Heart left ventricle (tissue), 16 donors: ENCODE measurements at regions not wholly inside any gene's neighbourhood (a gene's known extent, or its start where the extent isn't known, plus 50 kb on each side); places are given as distances from the start of the nearest gene placed in this dataset.
"Not testable (repeated sequence)": the region's sequence is repeated elsewhere in the genome, so short reads cannot be mapped to it uniquely, and the experiment has no call there.

Experiments used
- ATAC-seq, 4 donors: fragments of 200-7000 bp; cut with Tn5 transposase; one replicate each; pipeline ENCODE4 v1.9.1; 2020 to 2022; ENCODE audit warnings: moderate library complexity in 4 of 4, mild to moderate bottlenecking in 3 of 4, moderate number of reproducible peaks in 1 of 4
- DNase-seq, 5 donors: peaks; one replicate each; pipeline ENCODE4 v3.0.0-alpha.2; 2020
- H3K27ac ChIP-seq, 12 donors: fragments of 200-600 bp; sonication (generic) in 4 of 12; one replicate each; pipeline versions ENCODE4 v1.5.0 to v1.8.0; 2016 to 2022; ENCODE audit warnings: mild to moderate bottlenecking in 2 of 12
- H3K27me3 ChIP-seq, 9 donors: fragments of 200-600 bp; sonication (generic) in 2 of 9; one replicate each; pipeline versions ENCODE4 v1.5.1 to v1.8.0; 2016 to 2022; ENCODE audit warnings: mild to moderate bottlenecking in 3 of 9
- H3K36me3 ChIP-seq, 9 donors: fragments of 200-600 bp; sonication (generic) in 2 of 9; one replicate each; pipeline versions ENCODE4 v1.5.0 to v1.8.0; 2018 to 2022; ENCODE audit warnings: mild to moderate bottlenecking in 2 of 9
- H3K4me1 ChIP-seq, 12 donors: fragments of 200-600 bp; sonication (generic) in 4 of 12; one replicate each; pipeline versions ENCODE4 v1.5.0 to v1.8.0; 2016 to 2022; ENCODE audit warnings: mild to moderate bottlenecking in 3 of 12
- H3K4me3 ChIP-seq, 12 donors: fragments of 200-600 bp; sonication (generic) in 4 of 12; one replicate each; pipeline versions ENCODE4 v1.5.0 to v1.8.0; 2017 to 2022; ENCODE audit warnings: mild to moderate bottlenecking in 9 of 12, moderate library complexity in 4 of 12
- H3K9me3 ChIP-seq, 12 donors: fragments of 200-600 bp; sonication (generic) in 4 of 12; one replicate each; pipeline versions ENCODE4 v1.5.0 to v1.8.0; 2016 to 2022; ENCODE audit warnings: mild to moderate bottlenecking in 1 of 12
- POLR2A ChIP-seq, 2 donors: fragments of 450-650 bp; IDR thresholded peaks; one replicate each; pipeline ENCODE4 v1.6.1; 2017; ENCODE audit warnings: antibody characterized with exemption in 2 of 2, mild to moderate bottlenecking in 2 of 2, moderate library complexity in 2 of 2
- WGBS, 4 donors: extraction: QIAGEN DNeasy Blood & Tissue Kit in 2 of 4; methylation state at CpG; one replicate each; pipeline versions ENCODE4 v1.1.5 to v1.1.7; 2013 to 2018; 5-methylcytosine and 5-hydroxymethylcytosine counted together
- intact Hi-C, 10 donors: fragments of 100-400 bp; cut with DNase I; formaldehyde crosslinking; loops; one replicate each; pipeline versions ENCODE4 v1.11.1 to v1.14.2; 2022
- TF ChIP-seq, protein P1 (sequence below), 12 donors: fragments of 200-600 bp; sonication (generic) in 4 of 12; IDR thresholded peaks; one replicate each; pipeline versions ENCODE4 v1.5.0 to v1.8.0; 2018 to 2022; ENCODE audit warnings: antibody characterized with exemption in 12 of 12, mild to moderate bottlenecking in 5 of 12
- donor health status: ischemic (EF 13 %, LVEDD 7.1; RV severe dilation, severe dysfunction).
- donor health status: healthy with polysubstance abuse.
- donor health status: DM: no; HTN: yes; CAD: no.
- donor health status: DM: no; HTN: no; CAD: no.
- donor health status: ischemic (EF 25% LVEDD 6.9; RV normal size, moderate dysfunction).
- donor health status: ischemic (EF 25% LVEDD 5.7; RV mildly dilated, moderate dysfunction).
- donor health status: healthy.
- donor health status: DM: yes; HTN: yes; CAD: no.
- donor health status: ischemic (EF 35%, LVEDD 5.7; RV mildly dilated, moderate dysfunction).
- donor health status: nonischemic (EF 11% LVEDD 7.7; RV severe dilation, severe dysfunction).
- donor health status: DM: yes; HTN: yes; CAD: no.
- donor health status: PGD.
- donor health status: ischemic (EF 29% LVEDD 5.4; RV normal size, mild dysfunction).
- donor health status: nonischemic (EF 23%, LVEDD 6.1; RV moderate dilation, normal function).

DNA sequence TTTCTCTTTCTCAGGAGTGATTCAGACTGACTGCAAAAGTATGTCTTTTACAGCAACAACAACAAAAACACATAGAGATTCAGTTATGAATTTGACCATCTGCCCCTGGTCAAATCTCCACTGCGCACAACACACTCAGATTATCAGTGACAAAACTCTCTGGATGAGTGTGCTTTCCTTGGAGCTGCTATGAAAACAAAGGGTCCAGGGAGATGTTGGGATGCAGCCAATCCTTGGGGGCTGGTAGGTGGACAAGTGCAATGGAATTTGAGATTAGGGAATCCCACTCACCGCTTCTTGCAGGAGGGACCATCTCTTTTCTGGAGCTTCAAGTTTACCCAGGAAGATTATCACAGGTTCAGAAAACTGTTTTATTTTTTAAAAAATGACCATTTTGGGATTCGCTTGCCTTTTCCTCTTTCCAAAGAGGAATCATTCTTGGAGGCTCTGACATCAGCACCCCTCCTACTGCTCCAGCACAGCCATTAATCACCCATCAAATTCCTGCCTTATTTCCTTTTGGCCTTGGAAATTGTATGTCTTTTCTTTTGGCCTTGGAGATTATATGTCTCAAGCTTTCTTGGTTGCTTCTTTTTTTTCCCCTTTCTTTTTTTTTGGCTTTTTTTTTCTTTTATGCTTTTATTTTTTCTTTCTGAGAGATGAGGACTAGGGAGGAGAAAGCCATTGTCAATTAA is 311.8 kb downstream of the TSHZ3 start:
- ATAC-seq (no peak), DNase-seq (no peak)
- 47 to 70% (median 51%) methylated on average over 3 of the region's 3 CpGs for WGBS, 4 donors
- no peaks in the 10 kb centered on the region for H3K36me3 ChIP-seq
- peaks cover 0 to 5% (median 0%) of the 10 kb centered on the region in 9 donors for H3K27me3 ChIP-seq
- H3K27ac ChIP-seq: no peak overlapping the region
- H3K4me1 ChIP-seq: no peaks in the 10 kb centered on the region
- no peak for TF ChIP-seq POLR2A (IDR thresholded peaks at IDR 0.05)
- TF ChIP-seq, protein P1, sequence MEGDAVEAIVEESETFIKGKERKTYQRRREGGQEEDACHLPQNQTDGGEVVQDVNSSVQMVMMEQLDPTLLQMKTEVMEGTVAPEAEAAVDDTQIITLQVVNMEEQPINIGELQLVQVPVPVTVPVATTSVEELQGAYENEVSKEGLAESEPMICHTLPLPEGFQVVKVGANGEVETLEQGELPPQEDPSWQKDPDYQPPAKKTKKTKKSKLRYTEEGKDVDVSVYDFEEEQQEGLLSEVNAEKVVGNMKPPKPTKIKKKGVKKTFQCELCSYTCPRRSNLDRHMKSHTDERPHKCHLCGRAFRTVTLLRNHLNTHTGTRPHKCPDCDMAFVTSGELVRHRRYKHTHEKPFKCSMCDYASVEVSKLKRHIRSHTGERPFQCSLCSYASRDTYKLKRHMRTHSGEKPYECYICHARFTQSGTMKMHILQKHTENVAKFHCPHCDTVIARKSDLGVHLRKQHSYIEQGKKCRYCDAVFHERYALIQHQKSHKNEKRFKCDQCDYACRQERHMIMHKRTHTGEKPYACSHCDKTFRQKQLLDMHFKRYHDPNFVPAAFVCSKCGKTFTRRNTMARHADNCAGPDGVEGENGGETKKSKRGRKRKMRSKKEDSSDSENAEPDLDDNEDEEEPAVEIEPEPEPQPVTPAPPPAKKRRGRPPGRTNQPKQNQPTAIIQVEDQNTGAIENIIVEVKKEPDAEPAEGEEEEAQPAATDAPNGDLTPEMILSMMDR (IDR thresholded peaks at IDR 0.05): no peak
- H3K4me3 ChIP-seq: no peak overlapping the region
- H3K9me3 ChIP-seq: no peaks in the 10 kb centered on the region
- intact Hi-C loops: no loop called here

DNA sequence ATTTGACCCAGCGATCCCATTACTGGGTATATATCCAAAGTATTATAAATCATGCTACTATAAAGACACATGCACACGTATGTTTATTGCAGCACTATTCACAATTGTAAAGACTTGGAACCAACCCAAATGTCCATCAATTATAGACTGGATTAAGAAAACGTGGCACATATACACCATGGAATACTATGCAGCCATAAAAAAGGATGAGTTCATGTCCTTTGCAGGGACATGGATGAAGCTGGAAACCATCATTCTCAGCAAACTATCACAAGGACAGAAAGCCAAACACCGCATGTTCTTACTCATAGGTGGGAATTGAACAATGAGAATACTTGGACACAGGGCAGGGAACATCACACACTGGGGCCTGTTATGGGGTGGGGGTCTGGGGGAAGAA is 317.8 kb downstream of the TSHZ3 start:
- H3K4me1 ChIP-seq, ATAC-seq, H3K27ac ChIP-seq, H3K36me3 ChIP-seq, intact Hi-C loops, H3K4me3 ChIP-seq, H3K9me3 ChIP-seq, DNase-seq: not testable (repeated sequence)
- H3K27me3 ChIP-seq: peaks cover 0 to 16% (median 0%) of the 10 kb centered on the region in 9 donors
- WGBS, 4 donors: 79 to 82% (median 81%) methylated on average over 4 of the region's 4 CpGs

DNA sequence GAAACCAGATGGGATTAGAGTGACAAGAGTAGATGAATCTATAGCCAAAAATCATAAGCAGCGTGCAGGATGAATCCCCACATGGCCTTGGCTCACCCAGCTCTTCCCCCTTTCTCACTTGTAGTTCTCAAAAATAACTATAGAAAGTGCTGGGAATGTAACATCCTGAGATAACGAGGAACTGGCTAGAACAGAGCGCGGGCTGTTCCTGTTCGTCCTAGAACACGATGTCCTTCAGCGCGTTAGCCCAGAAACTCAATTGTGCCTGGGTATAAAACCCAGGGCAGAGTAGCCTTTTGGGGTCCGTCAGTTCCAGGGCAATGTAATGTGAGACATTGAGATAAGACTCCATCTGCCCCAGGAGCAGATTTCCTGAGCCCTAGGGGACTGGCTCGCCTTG is 326.2 kb downstream of the TSHZ3 start:
- Histone ChIP-seq H3K4me3 (no peak overlapping the region), H3K27me3 (peaks cover 0 to 10% (median 0%) of the 10 kb centered on the region in 9 donors), H3K36me3 (no peaks in the 10 kb centered on the region), H3K27ac (no peak overlapping the region), H3K4me1 (no peaks in the 10 kb centered on the region), H3K9me3 (peaks cover 0 to 8% (median 0%) of the 10 kb centered on the region in 12 donors)
- no peak for DNase-seq
- intact Hi-C loops: no loop called here
- ATAC-seq: peak in 1 of 4 donors; percentile 38
- WGBS, 4 donors: 64 to 72% (median 65%) methylated on average over 10 of the region's 10 CpGs
- no peak for TF ChIP-seq POLR2A (IDR thresholded peaks at IDR 0.05)
- TF ChIP-seq, protein P1 (IDR thresholded peaks at IDR 0.05): no peak

DNA sequence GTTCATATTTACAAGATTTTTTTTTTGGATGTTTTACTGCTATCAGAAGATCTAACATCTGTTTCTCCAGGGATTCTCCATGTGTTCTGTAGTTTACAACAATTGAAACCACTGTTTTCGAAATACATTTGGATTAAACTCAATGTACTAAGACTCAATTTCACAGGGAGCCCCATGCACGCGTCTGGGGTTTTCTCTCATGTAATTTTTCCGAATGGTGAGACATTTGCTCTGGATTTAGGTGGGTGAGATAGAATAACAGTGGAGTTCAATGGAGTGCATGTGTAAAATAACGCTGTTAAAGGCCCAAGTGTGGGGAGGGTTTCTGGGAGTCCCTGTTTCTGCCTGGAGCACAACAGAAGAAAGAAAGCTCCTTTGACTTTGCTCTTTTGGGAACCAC is 330.3 kb downstream of the TSHZ3 start:
- WGBS, 4 donors: 84 to 88% (median 85%) methylated on average over 5 of the region's 5 CpGs
- TF ChIP-seq, protein P1 (IDR thresholded peaks at IDR 0.05): no peak
- TF ChIP-seq POLR2A (IDR thresholded peaks at IDR 0.05): no peak
- no peaks in the 10 kb centered on the region for H3K36me3 ChIP-seq
- DNase-seq (no peak), ATAC-seq (no peak)
- H3K4me3 ChIP-seq: no peak overlapping the region
- H3K27ac ChIP-seq: no peak overlapping the region
- peaks cover 0 to under 1% (median 0%) of the 10 kb centered on the region in 12 donors for H3K9me3 ChIP-seq
- intact Hi-C loops: no loop called here
- no peaks in the 10 kb centered on the region for H3K27me3 ChIP-seq
- H3K4me1 ChIP-seq: no peaks in the 10 kb centered on the region

DNA sequence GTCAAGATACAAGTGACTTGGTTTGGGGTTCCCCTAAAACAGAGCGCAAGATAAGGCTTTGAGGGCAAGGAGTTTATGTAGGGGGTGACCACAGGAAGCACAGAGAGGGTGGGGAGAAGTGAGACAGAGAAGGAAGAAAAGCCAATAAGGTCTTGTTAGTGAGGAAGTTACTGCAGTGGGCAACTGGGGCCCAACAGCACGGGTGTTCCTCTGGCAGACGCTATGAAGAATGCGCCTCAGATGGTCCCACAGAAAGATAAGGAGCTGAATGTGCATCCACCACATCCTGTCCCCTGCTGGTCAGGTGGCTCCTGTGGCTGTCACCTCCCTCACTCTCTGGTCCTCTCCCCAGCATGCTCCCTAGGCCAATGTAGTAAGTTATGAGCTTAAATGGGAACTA is 333.5 kb downstream of the TSHZ3 start:
- TF ChIP-seq, protein P1 (IDR thresholded peaks at IDR 0.05): no peak
- TF ChIP-seq POLR2A (IDR thresholded peaks at IDR 0.05): no peak
- no peak for DNase-seq
- 60 to 87% (median 69%) methylated on average over 4 of the region's 4 CpGs for WGBS, 4 donors
- ATAC-seq: no peak
- Histone ChIP-seq H3K4me3 (no peak overlapping the region), H3K36me3 (no peaks in the 10 kb centered on the region), H3K4me1 (no peaks in the 10 kb centered on the region), H3K27me3 (no peaks in the 10 kb centered on the region), H3K9me3 (no peaks in the 10 kb centered on the region), H3K27ac (no peak overlapping the region)
- intact Hi-C loops: no loop called here
